Endothelial cell (in vitro differentiated cells): ENCODE measurements at regions not wholly inside any gene's neighbourhood (a gene's known extent, or its start where the extent isn't known, plus 50 kb on each side); places are given as distances from the start of the nearest gene placed in this dataset.

ENCODE experiments used
- DNase-seq: peaks from one replicate; pipeline ENCODE4 v3.0.0; 2021; ENCODE audit warnings: low spot score
- H3K27ac Mint-ChIP-seq: one replicate; pipeline ENCODE4 v1.8.0; 2021; ENCODE audit warnings: mixed read lengths, inconsistent platforms; ENCODE audit not compliant: unreplicated experiment
- H3K27me3 Mint-ChIP-seq: one replicate; pipeline ENCODE4 v1.8.0; 2021; ENCODE audit warnings: mild to moderate bottlenecking, moderate library complexity, mixed read lengths, inconsistent platforms; ENCODE audit not compliant: unreplicated experiment
- H3K36me3 Mint-ChIP-seq: one replicate; pipeline ENCODE4 v1.8.0; 2021; ENCODE audit warnings: mild to moderate bottlenecking, low read depth, mixed read lengths, inconsistent platforms; ENCODE audit not compliant: unreplicated experiment
- H3K4me1 Mint-ChIP-seq: one replicate; pipeline ENCODE4 v1.8.0; 2021; ENCODE audit warnings: mild to moderate bottlenecking, mixed read lengths, inconsistent platforms; ENCODE audit not compliant: unreplicated experiment
- H3K4me3 Mint-ChIP-seq: one replicate; pipeline ENCODE4 v1.8.0; 2021; ENCODE audit warnings: mild to moderate bottlenecking, mixed read lengths, inconsistent platforms; ENCODE audit not compliant: unreplicated experiment
- H3K9me3 Mint-ChIP-seq: one replicate; pipeline ENCODE4 v1.8.0; 2021; ENCODE audit warnings: mixed read lengths, inconsistent platforms; ENCODE audit not compliant: unreplicated experiment
- TF ChIP-seq, protein P1 (sequence below): fragments of 200-600 bp; sonication (generic); IDR thresholded peaks from one replicate; pipeline ENCODE4 v1.5.0; 2021; ENCODE audit warnings: antibody characterized with exemption; ENCODE audit not compliant: unreplicated experiment

DNA sequence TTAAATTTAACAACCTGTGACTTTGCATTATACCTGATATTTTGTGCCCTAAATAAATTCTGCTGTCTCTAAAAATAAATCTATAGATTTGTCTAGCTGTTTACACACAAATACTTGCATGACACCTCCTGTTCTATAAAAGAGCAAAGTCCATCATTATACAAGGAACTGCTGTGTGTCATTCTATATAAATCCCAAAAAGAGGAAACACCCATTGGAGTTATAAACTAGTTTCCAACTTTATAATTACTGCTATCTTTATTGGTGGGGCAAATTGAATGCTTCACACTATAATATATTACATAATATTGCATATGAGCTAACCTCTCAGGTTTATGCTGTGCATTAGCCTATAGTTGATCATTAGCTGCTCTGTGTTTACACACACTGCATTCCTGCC, 504.4 kb downstream of the SATB2 start:
- no peak for DNase-seq
- H3K27ac Mint-ChIP-seq: no peak overlapping the region
- TF ChIP-seq, protein P1, sequence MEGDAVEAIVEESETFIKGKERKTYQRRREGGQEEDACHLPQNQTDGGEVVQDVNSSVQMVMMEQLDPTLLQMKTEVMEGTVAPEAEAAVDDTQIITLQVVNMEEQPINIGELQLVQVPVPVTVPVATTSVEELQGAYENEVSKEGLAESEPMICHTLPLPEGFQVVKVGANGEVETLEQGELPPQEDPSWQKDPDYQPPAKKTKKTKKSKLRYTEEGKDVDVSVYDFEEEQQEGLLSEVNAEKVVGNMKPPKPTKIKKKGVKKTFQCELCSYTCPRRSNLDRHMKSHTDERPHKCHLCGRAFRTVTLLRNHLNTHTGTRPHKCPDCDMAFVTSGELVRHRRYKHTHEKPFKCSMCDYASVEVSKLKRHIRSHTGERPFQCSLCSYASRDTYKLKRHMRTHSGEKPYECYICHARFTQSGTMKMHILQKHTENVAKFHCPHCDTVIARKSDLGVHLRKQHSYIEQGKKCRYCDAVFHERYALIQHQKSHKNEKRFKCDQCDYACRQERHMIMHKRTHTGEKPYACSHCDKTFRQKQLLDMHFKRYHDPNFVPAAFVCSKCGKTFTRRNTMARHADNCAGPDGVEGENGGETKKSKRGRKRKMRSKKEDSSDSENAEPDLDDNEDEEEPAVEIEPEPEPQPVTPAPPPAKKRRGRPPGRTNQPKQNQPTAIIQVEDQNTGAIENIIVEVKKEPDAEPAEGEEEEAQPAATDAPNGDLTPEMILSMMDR: no peak
- no peaks in the 10 kb centered on the region for H3K4me1 Mint-ChIP-seq
- H3K9me3 Mint-ChIP-seq: no peaks in the 10 kb centered on the region
- no peak overlapping the region for H3K4me3 Mint-ChIP-seq
- no peaks in the 10 kb centered on the region for H3K36me3 Mint-ChIP-seq
- H3K27me3 Mint-ChIP-seq: no peaks in the 10 kb centered on the region

DNA sequence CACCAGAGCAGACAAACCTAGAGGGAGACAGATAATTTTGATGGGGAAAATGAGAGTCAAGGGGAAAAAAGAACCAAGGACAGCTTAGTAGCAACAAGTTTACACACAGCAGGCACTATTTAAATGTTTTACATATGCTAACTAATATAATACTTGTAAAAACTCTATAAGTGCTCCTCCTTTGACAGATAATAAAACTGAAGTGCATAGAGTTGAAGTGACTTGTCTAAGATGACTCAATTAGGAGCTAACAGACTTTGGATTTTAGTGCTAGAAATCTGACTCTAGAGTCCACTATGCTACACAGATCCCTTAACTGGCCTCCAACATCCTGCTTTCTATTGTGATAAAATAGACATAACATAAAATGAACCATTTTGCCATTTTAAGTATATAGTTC, 506.9 kb downstream of the SATB2 start:
- Mint-ChIP-seq H3K9me3 (no peaks in the 10 kb centered on the region), H3K36me3 (no peaks in the 10 kb centered on the region), H3K27ac (no peak overlapping the region), H3K27me3 (no peaks in the 10 kb centered on the region), H3K4me1 (no peaks in the 10 kb centered on the region), H3K4me3 (no peak overlapping the region)
- TF ChIP-seq, protein P1: no peak
- no peak for DNase-seq

DNA sequence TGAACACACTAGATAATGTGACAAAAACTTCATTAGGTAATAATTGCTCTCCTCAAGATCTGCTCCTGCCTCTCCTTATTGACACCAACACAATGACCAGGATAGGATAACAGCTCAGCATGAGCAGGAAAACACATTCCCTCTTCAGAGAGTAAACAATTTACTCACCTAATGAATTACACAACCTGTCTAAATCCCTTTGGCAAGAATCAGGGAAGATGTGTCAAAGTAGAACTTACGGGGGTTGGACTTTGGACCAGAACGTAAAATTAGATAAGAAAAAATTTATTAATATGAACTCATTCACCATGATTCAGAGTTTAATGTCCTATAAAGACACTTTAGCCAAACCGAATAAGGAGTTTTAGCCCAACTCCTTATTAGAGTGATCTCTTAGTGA, 512.2 kb downstream of the SATB2 start:
- Mint-ChIP-seq H3K4me1 (no peaks in the 10 kb centered on the region), H3K27ac (no peak overlapping the region), H3K4me3 (no peak overlapping the region), H3K9me3 (no peaks in the 10 kb centered on the region), H3K27me3 (no peaks in the 10 kb centered on the region), H3K36me3 (no peaks in the 10 kb centered on the region)
- TF ChIP-seq, protein P1: no peak
- DNase-seq: no peak

DNA sequence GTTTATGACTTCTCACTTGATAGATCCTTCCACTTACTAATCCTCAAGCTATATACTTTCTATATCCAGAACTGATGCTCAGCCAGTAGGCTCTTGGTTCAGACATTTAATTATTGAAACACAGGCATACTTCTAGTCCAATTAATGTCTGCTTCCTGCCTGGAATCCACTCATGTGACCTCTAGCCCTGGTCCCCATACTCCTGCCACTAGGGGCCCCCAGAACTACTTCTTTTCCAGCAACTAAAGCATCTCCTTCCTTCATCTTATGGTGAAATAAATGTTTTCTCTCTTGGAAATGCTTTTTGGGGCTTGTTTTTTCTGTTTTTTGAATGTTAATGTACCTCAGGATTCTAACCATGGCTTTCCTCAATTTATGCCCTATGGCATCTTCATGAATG, 527.6 kb downstream of the SATB2 start:
- Mint-ChIP-seq H3K36me3 (no peaks in the 10 kb centered on the region), H3K27ac (no peak overlapping the region), H3K4me1 (no peaks in the 10 kb centered on the region), H3K4me3 (no peak overlapping the region), H3K27me3 (no peaks in the 10 kb centered on the region), H3K9me3 (no peaks in the 10 kb centered on the region)
- TF ChIP-seq, protein P1: no peak
- no peak for DNase-seq

DNA sequence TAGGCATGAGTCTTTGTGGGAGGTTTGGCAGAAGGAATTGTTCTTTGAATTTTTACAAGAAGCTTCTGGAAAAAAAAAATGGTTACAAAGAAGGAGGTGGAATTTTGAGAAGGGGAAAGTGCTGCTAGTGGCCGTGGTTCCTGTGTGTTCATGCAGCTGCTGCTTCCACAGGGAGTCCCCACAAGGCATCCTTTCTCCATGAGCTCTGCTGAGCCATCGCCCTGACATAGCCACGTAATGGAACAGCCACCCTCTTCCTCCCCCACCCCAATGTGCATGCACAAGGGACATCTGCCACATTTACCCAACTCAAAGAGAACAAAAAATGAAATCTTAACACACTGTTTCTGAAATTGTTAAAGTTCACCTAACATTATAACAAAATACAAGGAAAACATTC, 529.7 kb downstream of the SATB2 start:
- TF ChIP-seq, protein P1: no peak
- Mint-ChIP-seq H3K9me3 (no peaks in the 10 kb centered on the region), H3K4me3 (no peak overlapping the region), H3K36me3 (no peaks in the 10 kb centered on the region), H3K27me3 (no peaks in the 10 kb centered on the region), H3K4me1 (no peaks in the 10 kb centered on the region), H3K27ac (no peak overlapping the region)
- DNase-seq: no peak
